A673 (cell line): ENCODE measurements at regions not wholly inside any gene's neighbourhood (a gene's known extent, or its start where the extent isn't known, plus 50 kb on each side); places are given as distances from the start of the nearest gene placed in this dataset.

Experiments used
- BruUV-seq: library from RNA; stranded (reverse); fragments of 400-500 nt; replicated peaks from 2 replicates; lab custom pipeline; 2021; lab: Mats Ljungman, UMichigan
- CTCF ChIA-PET: fragments of 300-600 bp; sonication (Branson Sonifier 250); formaldehyde crosslinking; loops from one replicate; lab custom pipeline; 2022; ENCODE audit warnings: antibody characterized with exemption; lab: Charles Lee
- POLR2A ChIA-PET: fragments of 300-600 bp; sonication (Branson Sonifier 250); formaldehyde crosslinking; loops from one replicate; lab custom pipeline; 2022; ENCODE audit warnings: antibody characterized with exemption; ENCODE audit not compliant: low non-redundant PET; lab: Charles Lee
- DNase-seq: peaks from one replicate; pipeline ENCODE4 v3.0.0-alpha.2; 2015; ENCODE audit warnings: low spot score
- H3K27ac ChIP-seq: fragments of 200-600 bp; sonication (generic); 2 replicates; pipeline ENCODE4 v1.5.1; 2016; ENCODE audit warnings: mixed run types, low read depth, mild to moderate bottlenecking, mixed read lengths, antibody characterized with exemption, low read length; ENCODE audit not compliant: poor library complexity, severe bottlenecking
- H3K27me3 ChIP-seq: fragments of 200-600 bp; sonication (generic); replicated peaks from 2 replicates; pipeline ENCODE4 v1.6.1; 2017; ENCODE audit warnings: mixed run types, low read depth, mild to moderate bottlenecking, mixed read lengths, antibody characterized with exemption, low read length; ENCODE audit not compliant: insufficient read depth, poor library complexity
- H3K36me3 ChIP-seq: fragments of 200-600 bp; sonication (generic); 2 replicates; pipeline ENCODE4 v1.6.1; 2016; ENCODE audit warnings: mixed run types, mild to moderate bottlenecking, mixed read lengths, antibody characterized with exemption, low read length; ENCODE audit not compliant: insufficient read depth, poor library complexity, severe bottlenecking
- H3K4me1 ChIP-seq: fragments of 200-600 bp; sonication (generic); 2 replicates; pipeline ENCODE4 v1.6.1; 2017; ENCODE audit warnings: mixed run types, mild to moderate bottlenecking, mixed read lengths, antibody characterized with exemption, low read length; ENCODE audit not compliant: insufficient read depth, poor library complexity, severe bottlenecking
- H3K4me3 ChIP-seq: fragments of 200-600 bp; sonication (generic); 2 replicates; pipeline ENCODE4 v1.5.1; 2016; ENCODE audit warnings: low read depth, mixed run types, mild to moderate bottlenecking, mixed read lengths, low read length; ENCODE audit not compliant: poor library complexity, severe bottlenecking
- H3K9me3 ChIP-seq: fragments of 200-600 bp; sonication (generic); 2 replicates; pipeline ENCODE4 v1.6.1; 2016; ENCODE audit warnings: mixed run types, low read depth, mild to moderate bottlenecking, mixed read lengths, antibody characterized with exemption, low read length; ENCODE audit not compliant: poor library complexity, severe bottlenecking
- EZH2 ChIP-seq: fragments of 200-600 bp; sonication (generic); IDR thresholded peaks from 2 replicates; pipeline ENCODE4 v1.6.1; 2017; ENCODE audit warnings: borderline replicate concordance, low read depth, mild to moderate bottlenecking, mixed read lengths, antibody characterized with exemption, low read length; ENCODE audit not compliant: poor library complexity, severe bottlenecking
- intact Hi-C: fragments of 100-400 bp; cut with micrococcal nuclease; formaldehyde crosslinking; loops from one replicate; pipeline ENCODE4 v1.10.0; 2022; ENCODE audit not compliant: unreplicated experiment
- TF ChIP-seq, protein P1 (sequence below): fragments of 300-800, 200-600 bp; sonication (generic); conservative IDR thresholded peaks from 2 replicates; pipeline ENCODE4 v1.5.1; 2017; ENCODE audit warnings: low read depth, mild to moderate bottlenecking, antibody characterized with exemption, low read length, moderate library complexity, mixed read lengths

GRCh38 chr17:28247671-28248555 lies 71.1 kb upstream of the TMEM97 start:
- Histone ChIP-seq H3K4me3 (no peak overlapping the region), H3K36me3 (no peaks in the 10 kb centered on the region), H3K4me1 (no peaks in the 10 kb centered on the region), H3K9me3 (no peaks in the 10 kb centered on the region), H3K27me3 (no peaks in the 10 kb centered on the region), H3K27ac (no peak overlapping the region)
- no TSS peak for BruUV-seq
- ChIA-PET POLR2A (no interaction called here), CTCF (no interaction called here)
- no peak for TF ChIP-seq EZH2
- TF ChIP-seq, protein P1, sequence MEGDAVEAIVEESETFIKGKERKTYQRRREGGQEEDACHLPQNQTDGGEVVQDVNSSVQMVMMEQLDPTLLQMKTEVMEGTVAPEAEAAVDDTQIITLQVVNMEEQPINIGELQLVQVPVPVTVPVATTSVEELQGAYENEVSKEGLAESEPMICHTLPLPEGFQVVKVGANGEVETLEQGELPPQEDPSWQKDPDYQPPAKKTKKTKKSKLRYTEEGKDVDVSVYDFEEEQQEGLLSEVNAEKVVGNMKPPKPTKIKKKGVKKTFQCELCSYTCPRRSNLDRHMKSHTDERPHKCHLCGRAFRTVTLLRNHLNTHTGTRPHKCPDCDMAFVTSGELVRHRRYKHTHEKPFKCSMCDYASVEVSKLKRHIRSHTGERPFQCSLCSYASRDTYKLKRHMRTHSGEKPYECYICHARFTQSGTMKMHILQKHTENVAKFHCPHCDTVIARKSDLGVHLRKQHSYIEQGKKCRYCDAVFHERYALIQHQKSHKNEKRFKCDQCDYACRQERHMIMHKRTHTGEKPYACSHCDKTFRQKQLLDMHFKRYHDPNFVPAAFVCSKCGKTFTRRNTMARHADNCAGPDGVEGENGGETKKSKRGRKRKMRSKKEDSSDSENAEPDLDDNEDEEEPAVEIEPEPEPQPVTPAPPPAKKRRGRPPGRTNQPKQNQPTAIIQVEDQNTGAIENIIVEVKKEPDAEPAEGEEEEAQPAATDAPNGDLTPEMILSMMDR = no peak
- peak; percentile 34 for DNase-seq
- intact Hi-C loops = no loop called here

- H3K36me3 ChIP-seq = no peaks in the 10 kb centered on the region
- H3K4me1 ChIP-seq = no peaks in the 10 kb centered on the region
- CTCF ChIA-PET = interaction anchor here (1.1 to 1.2 kb wide), 2 partner anchors 12 to 444 kb away, joined by 3 to 6 read pairs; no protein-coding TSS in a partner anchor
- no peak for DNase-seq
- no peak overlapping the region for H3K4me3 ChIP-seq
- TF ChIP-seq, protein P1 = no peak
- no peak for TF ChIP-seq EZH2
- no TSS peak for BruUV-seq
- H3K27me3 ChIP-seq = no peaks in the 10 kb centered on the region
- no peak overlapping the region for H3K27ac ChIP-seq
- intact Hi-C loops = loop anchor here (5.0 kb wide), 2 partner anchors 357 to 487 kb away; partner anchors contain the start of gene LYRM9
- H3K9me3 ChIP-seq = no peaks in the 10 kb centered on the region
- POLR2A ChIA-PET = interaction anchor here (0.6 kb wide), 1 partner anchor 10 kb away, joined by 3 read pairs; no protein-coding TSS in a partner anchor
Measured at GRCh38 chr17:28249706-28250105, 69.3 kb upstream of the TMEM97 start.

GRCh38 chr17:28252436-28252835 lies 66.6 kb upstream of the TMEM97 start:
- CTCF ChIA-PET = interaction anchor here (1.4 kb wide), 1 partner anchor 372 kb away, joined by 3 read pairs; no protein-coding TSS in a partner anchor
- H3K27me3 ChIP-seq = no peaks in the 10 kb centered on the region
- POLR2A ChIA-PET = no interaction called here
- H3K9me3 ChIP-seq = no peaks in the 10 kb centered on the region
- BruUV-seq = no TSS peak
- TF ChIP-seq EZH2 = no peak
- TF ChIP-seq, protein P1 = no peak
- no peaks in the 10 kb centered on the region for H3K36me3 ChIP-seq
- H3K27ac ChIP-seq = no peak overlapping the region
- H3K4me1 ChIP-seq = no peaks in the 10 kb centered on the region
- intact Hi-C loops = loop anchor here (5.0 kb wide), 2 partner anchors 360 to 490 kb away; partner anchors contain the start of gene LYRM9
- H3K4me3 ChIP-seq = no peak overlapping the region
- DNase-seq = no peak
